NCI-H2196 (cell line): ENCODE measurements at regions not wholly inside any gene's neighbourhood (a gene's known extent, or its start where the extent isn't known, plus 50 kb on each side); places are given as distances from the start of the nearest gene placed in this dataset.

Experiments
- DNase-seq: peaks from one replicate; lab custom pipeline; 2025; ENCODE audit not compliant: unreplicated experiment; lab: John Stamatoyannopoulos, UW

GRCh38 chr6:93575495-93576267, 156.3 kb upstream of the EPHA7 start:
- DNase-seq: no peak

GRCh38 chr6:93574299-93574698, 154.9 kb upstream of the EPHA7 start:
- no peak for DNase-seq

GRCh38 chr6:93571346-93571745, 152.0 kb upstream of the EPHA7 start:
- no peak for DNase-seq

- DNase-seq: no peak
Measured at GRCh38 chr6:93568169-93568568, 148.8 kb upstream of the EPHA7 start.

GRCh38 chr6:93567164-93567563, 147.8 kb upstream of the EPHA7 start:
- DNase-seq: no peak

- no peak for DNase-seq
Measured at GRCh38 chr6:93566285-93566684, 146.9 kb upstream of the EPHA7 start.

- DNase-seq: no peak
Measured at GRCh38 chr6:93562582-93562981, 143.2 kb upstream of the EPHA7 start.

- DNase-seq: no peak
Measured at GRCh38 chr6:93555292-93555691, 135.9 kb upstream of the EPHA7 start.

GRCh38 chr6:93554018-93554417, 134.7 kb upstream of the EPHA7 start:
- DNase-seq: no peak

- DNase-seq: no peak
Measured at GRCh38 chr6:93550551-93551276, 131.4 kb upstream of the EPHA7 start.

- DNase-seq: no peak
Measured at GRCh38 chr6:93549868-93550267, 130.5 kb upstream of the EPHA7 start.

GRCh38 chr6:93524671-93525451, 105.5 kb upstream of the EPHA7 start:
- DNase-seq: no peak

GRCh38 chr6:93523365-93523764, 104.0 kb upstream of the EPHA7 start:
- no peak for DNase-seq

GRCh38 chr6:93516441-93516840, 97.1 kb upstream of the EPHA7 start:
- DNase-seq: no peak

- DNase-seq: no peak
Measured at GRCh38 chr6:93515736-93516135, 96.4 kb upstream of the EPHA7 start.

GRCh38 chr6:93498713-93499112, 79.4 kb upstream of the EPHA7 start:
- DNase-seq: no peak

- DNase-seq: no peak
Measured at GRCh38 chr6:93496548-93496947, 77.2 kb upstream of the EPHA7 start.

- no peak for DNase-seq
Measured at GRCh38 chr6:93494057-93494456, 74.7 kb upstream of the EPHA7 start.

- DNase-seq: no peak
Measured at GRCh38 chr6:93474733-93475179, 55.4 kb upstream of the EPHA7 start.

GRCh38 chr6:93471281-93471680, 51.9 kb upstream of the EPHA7 start:
- DNase-seq: no peak
